ENCODE measurements at regions not wholly inside any gene's neighbourhood (a gene's known extent, or its start where the extent isn't known, plus 50 kb on each side); places are given as distances from the start of the nearest gene placed in this dataset.

- TF ChIP-seq REST (IDR thresholded peaks at IDR 0.05; ENCODE audit: low read depth) (no peak), TAF1 (IDR thresholded peaks at IDR 0.05; ENCODE audit: low read depth) (no peak), YY1 (IDR thresholded peaks at IDR 0.05; ENCODE audit: low read depth) (no peak), RAD21 (IDR thresholded peaks at IDR 0.05; ENCODE audit: low read depth) (peak; percentile 38; the same call in 1 of the 2 replicates), CREB1 (IDR thresholded peaks at IDR 0.05; ENCODE audit: low read depth) (no peak), CEBPB (IDR thresholded peaks at IDR 0.05) (no peak)
Measured at GRCh38 chr6:168132531-168133167, 53.6 kb upstream of the FRMD1 start.

- no peak for TF ChIP-seq RAD21 (IDR thresholded peaks at IDR 0.05; ENCODE audit: low read depth)
- TF ChIP-seq NFIC (IDR thresholded peaks at IDR 0.05), result no peak
- TF ChIP-seq, protein P1, sequence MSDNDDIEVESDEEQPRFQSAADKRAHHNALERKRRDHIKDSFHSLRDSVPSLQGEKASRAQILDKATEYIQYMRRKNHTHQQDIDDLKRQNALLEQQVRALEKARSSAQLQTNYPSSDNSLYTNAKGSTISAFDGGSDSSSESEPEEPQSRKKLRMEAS (IDR thresholded peaks at IDR 0.05), result no peak
- no peak for TF ChIP-seq TAF1 (IDR thresholded peaks at IDR 0.05; ENCODE audit: low read depth)
- TF ChIP-seq EGR1 (IDR thresholded peaks at IDR 0.05), result no peak
- TF ChIP-seq TCF12 (IDR thresholded peaks at IDR 0.05; ENCODE audit: low read depth), result no peak
- no peak for TF ChIP-seq REST (IDR thresholded peaks at IDR 0.05; ENCODE audit: low read depth)
- no peak for TF ChIP-seq TEAD4 (IDR thresholded peaks at IDR 0.05)
- no peak for TF ChIP-seq YY1 (IDR thresholded peaks at IDR 0.05; ENCODE audit: low read depth)
- TF ChIP-seq FOXM1 (IDR thresholded peaks at IDR 0.05; ENCODE audit: borderline replicate concordance, low read depth), result no peak
- TF ChIP-seq CEBPB (IDR thresholded peaks at IDR 0.05), result no peak
- no peak for TF ChIP-seq EP300 (IDR thresholded peaks at IDR 0.05; ENCODE audit: borderline replicate concordance)
- TF ChIP-seq, protein P2, sequence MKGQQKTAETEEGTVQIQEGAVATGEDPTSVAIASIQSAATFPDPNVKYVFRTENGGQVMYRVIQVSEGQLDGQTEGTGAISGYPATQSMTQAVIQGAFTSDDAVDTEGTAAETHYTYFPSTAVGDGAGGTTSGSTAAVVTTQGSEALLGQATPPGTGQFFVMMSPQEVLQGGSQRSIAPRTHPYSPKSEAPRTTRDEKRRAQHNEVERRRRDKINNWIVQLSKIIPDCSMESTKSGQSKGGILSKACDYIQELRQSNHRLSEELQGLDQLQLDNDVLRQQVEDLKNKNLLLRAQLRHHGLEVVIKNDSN (IDR thresholded peaks at IDR 0.05), result no peak
- no peak for TF ChIP-seq ZBTB7A (IDR thresholded peaks at IDR 0.05; ENCODE audit: low read depth)
- no peak for TF ChIP-seq CREB1 (IDR thresholded peaks at IDR 0.05; ENCODE audit: low read depth)
Measured at GRCh38 chr6:168131464-168132415, 52.7 kb upstream of the FRMD1 start.

DNA sequence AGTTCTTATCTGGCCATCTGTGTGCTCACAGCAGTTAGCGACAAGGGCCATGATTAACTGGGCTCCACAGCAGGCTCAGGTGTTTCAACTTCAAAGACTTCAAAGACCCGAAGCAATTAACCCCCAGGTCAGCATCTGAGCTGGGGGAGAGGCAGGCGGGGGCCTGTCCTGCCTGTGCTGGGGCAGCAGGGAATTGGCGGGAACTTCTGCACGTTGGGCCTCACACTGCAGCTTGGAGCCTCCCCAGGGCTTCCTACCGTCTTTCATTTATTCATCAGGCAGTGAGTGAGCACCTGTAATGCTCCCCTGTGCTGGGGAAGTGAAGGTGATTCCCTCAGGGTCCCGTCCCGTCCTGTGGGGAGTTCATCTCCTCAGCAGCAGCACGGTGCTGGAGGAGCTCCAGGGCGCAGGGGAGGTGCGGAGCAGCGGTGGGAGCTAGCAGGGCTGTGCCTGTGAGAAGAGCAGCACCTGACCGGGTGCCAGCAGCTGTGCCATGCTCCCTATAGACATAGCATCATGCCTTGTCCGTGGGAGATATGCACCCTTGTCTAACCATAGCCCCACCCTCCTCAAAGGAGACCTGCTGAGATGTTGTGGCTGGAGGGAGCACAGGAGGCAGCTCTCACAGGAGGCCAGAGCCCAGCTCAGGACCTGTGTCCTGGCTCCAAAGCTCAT is 51.8 kb upstream of the FRMD1 start:
- TF ChIP-seq FOXM1 (IDR thresholded peaks at IDR 0.05; ENCODE audit: borderline replicate concordance, low read depth) (no peak), EP300 (IDR thresholded peaks at IDR 0.05; ENCODE audit: borderline replicate concordance) (no peak), NFIC (IDR thresholded peaks at IDR 0.05) (no peak), RAD21 (IDR thresholded peaks at IDR 0.05; ENCODE audit: low read depth) (no peak)

DNA sequence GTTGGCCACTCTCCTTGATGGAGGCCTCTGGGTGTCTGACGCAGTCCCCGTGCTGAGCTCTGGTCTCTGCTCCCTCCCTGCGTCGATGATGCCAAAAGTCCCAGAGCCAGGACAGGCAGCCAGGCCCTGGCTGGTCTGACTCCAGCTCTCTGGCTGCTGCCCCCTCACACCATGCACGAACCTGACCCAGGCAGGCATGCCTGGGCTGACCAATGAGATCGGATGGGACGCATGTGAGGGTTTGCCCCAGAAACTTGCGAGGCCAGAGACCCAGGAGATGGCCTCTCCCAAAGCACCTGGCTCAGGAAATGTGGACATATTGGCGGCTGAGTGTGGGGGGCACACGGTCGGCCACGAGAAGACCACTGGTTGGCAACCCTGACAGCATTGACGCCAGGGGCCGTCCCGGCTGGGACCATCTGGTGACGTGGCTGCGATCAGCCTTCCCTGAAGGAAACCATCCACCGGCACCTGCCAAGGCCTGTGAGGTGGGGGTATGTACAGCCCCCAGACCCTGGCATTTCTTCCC is 51.2 kb upstream of the FRMD1 start:
- TF ChIP-seq NFIC (IDR thresholded peaks at IDR 0.05) (no peak), TCF12 (IDR thresholded peaks at IDR 0.05; ENCODE audit: low read depth) (no peak), YY1 (IDR thresholded peaks at IDR 0.05; ENCODE audit: low read depth) (no peak), FOXM1 (IDR thresholded peaks at IDR 0.05; ENCODE audit: borderline replicate concordance, low read depth) (no peak), RAD21 (IDR thresholded peaks at IDR 0.05; ENCODE audit: low read depth) (no peak), TEAD4 (IDR thresholded peaks at IDR 0.05) (no peak), CEBPB (IDR thresholded peaks at IDR 0.05) (no peak), ZBTB7A (IDR thresholded peaks at IDR 0.05; ENCODE audit: low read depth) (no peak), CREB1 (IDR thresholded peaks at IDR 0.05; ENCODE audit: low read depth) (no peak), REST (IDR thresholded peaks at IDR 0.05; ENCODE audit: low read depth) (no peak), EGR1 (IDR thresholded peaks at IDR 0.05) (no peak), EP300 (IDR thresholded peaks at IDR 0.05; ENCODE audit: borderline replicate concordance) (no peak)
- TF ChIP-seq, protein P2 (IDR thresholded peaks at IDR 0.05), result no peak
- TF ChIP-seq, protein P1 (IDR thresholded peaks at IDR 0.05), result no peak

Data from Ishikawa (cell line).